GM18498 (cell line): ENCODE measurements at regions not wholly inside any gene's neighbourhood (a gene's known extent, or its start where the extent isn't known, plus 50 kb on each side); places are given as distances from the start of the nearest gene placed in this dataset.
"Not testable (repeated sequence)": the region's sequence is repeated elsewhere in the genome, so short reads cannot be mapped to it uniquely, and the experiment has no call there.

ENCODE experiments used
- ATAC-seq: cut with Tn5 transposase; IDR thresholded peaks from one replicate; pipeline ENCODE4 v1.9.1; 2021; ENCODE audit warnings: mild to moderate bottlenecking, moderate library complexity; ENCODE audit not compliant: unreplicated experiment

GRCh38 chr10:45183174-45183573 lies 132.2 kb downstream of the OR13A1 start:
- no peak for ATAC-seq

GRCh38 chr10:45197816-45198485 lies 117.5 kb downstream of the OR13A1 start:
- ATAC-seq, result no peak

GRCh38 chr10:45198486-45199204 lies 116.8 kb downstream of the OR13A1 start:
- no peak for ATAC-seq

- no peak for ATAC-seq
Measured at GRCh38 chr10:45199205-45199740, 116.1 kb downstream of the OR13A1 start.

GRCh38 chr10:45201271-45201670 lies 114.1 kb downstream of the OR13A1 start:
- ATAC-seq, result no peak

- ATAC-seq, result no peak
Measured at GRCh38 chr10:45202242-45202641, 113.2 kb downstream of the OR13A1 start.

GRCh38 chr10:45204954-45205775 lies 110.2 kb downstream of the OR13A1 start:
- no peak for ATAC-seq

GRCh38 chr10:45209888-45210287 lies 105.5 kb downstream of the OR13A1 start:
- ATAC-seq, result no peak

- ATAC-seq, result no peak
Measured at GRCh38 chr10:45211576-45211975, 103.8 kb downstream of the OR13A1 start.

GRCh38 chr10:45219416-45219815 lies 96.0 kb downstream of the OR13A1 start:
- ATAC-seq, result no peak

GRCh38 chr10:45220931-45221330 lies 94.5 kb downstream of the OR13A1 start:
- ATAC-seq, result no peak

- ATAC-seq, result no peak
Measured at GRCh38 chr10:45224219-45224841, 91.1 kb downstream of the OR13A1 start.

- no peak for ATAC-seq
Measured at GRCh38 chr10:45227042-45227441, 88.4 kb downstream of the OR13A1 start.

- no peak for ATAC-seq
Measured at GRCh38 chr10:45227456-45227855, 88.0 kb downstream of the OR13A1 start.

GRCh38 chr10:45229823-45230222 lies 85.6 kb downstream of the OR13A1 start:
- no peak for ATAC-seq

GRCh38 chr10:45235260-45235769 lies 80.1 kb downstream of the OR13A1 start:
- ATAC-seq, result not testable (repeated sequence)

GRCh38 chr10:45235798-45236220 lies 79.6 kb downstream of the OR13A1 start:
- ATAC-seq, result no peak

GRCh38 chr10:45238896-45239295 lies 76.5 kb downstream of the OR13A1 start:
- no peak for ATAC-seq

GRCh38 chr10:45239642-45240041 lies 75.8 kb downstream of the OR13A1 start:
- ATAC-seq, result no peak

GRCh38 chr10:45241865-45242520 lies 73.4 kb downstream of the OR13A1 start:
- ATAC-seq, result no peak
